ENCODE measurements at regions not wholly inside any gene's neighbourhood (a gene's known extent, or its start where the extent isn't known, plus 50 kb on each side); places are given as distances from the start of the nearest gene placed in this dataset.

DNA sequence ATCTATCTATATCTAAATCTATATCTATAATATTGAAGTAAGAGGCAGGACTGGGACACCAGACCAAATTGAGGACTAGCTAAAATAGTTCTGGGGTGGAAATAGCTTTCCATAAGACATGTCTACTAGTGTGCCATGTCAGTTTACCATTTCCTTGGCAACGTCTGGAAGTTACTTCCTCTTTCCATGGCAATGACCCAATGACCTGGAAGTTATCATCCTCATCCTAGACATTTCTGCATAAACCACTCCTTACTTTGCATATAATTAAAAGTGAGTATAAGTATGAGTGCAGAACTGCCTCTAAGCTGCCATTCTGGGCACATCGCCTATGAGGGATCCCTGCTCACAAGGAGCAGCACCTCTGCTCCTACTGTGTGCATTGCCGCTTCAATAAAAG is 734.0 kb upstream of the GCFC2 start:
- H3K27me3 Mint-ChIP-seq (ENCODE audit: insufficient read depth): no peaks in the 10 kb centered on the region
- no peaks in the 10 kb centered on the region for H3K36me3 ChIP-seq (ENCODE audit: control insufficient read depth, insufficient read depth, low read length)
- H3K27me3 ChIP-seq (ENCODE audit: control insufficient read depth, insufficient read depth, low read length, poor library complexity, severe bottlenecking): no peaks in the 10 kb centered on the region
- no peak overlapping the region for H3K27ac ChIP-seq (ENCODE audit: low read depth, low read length)
- H3K27ac Mint-ChIP-seq: no peak overlapping the region
- no peak overlapping the region for H3K9ac ChIP-seq (ENCODE audit: extremely low read depth, low read length, poor library complexity, severe bottlenecking)
- no peaks in the 10 kb centered on the region for H3K36me3 Mint-ChIP-seq (ENCODE audit: low read depth)
- H3K4me3 ChIP-seq (ENCODE audit: low read length): no peak overlapping the region
- H3K9me3 ChIP-seq (ENCODE audit: control insufficient read depth, low read length): no peaks in the 10 kb centered on the region
- no peaks in the 10 kb centered on the region for H3K4me1 ChIP-seq (ENCODE audit: control insufficient read depth, insufficient read depth, low read length)
- H3K9me3 Mint-ChIP-seq: peaks cover 12% of the 10 kb centered on the region
- no peak for DNase-seq
- H3K4me3 Mint-ChIP-seq: no peak overlapping the region
- TF ChIP-seq, protein P1, sequence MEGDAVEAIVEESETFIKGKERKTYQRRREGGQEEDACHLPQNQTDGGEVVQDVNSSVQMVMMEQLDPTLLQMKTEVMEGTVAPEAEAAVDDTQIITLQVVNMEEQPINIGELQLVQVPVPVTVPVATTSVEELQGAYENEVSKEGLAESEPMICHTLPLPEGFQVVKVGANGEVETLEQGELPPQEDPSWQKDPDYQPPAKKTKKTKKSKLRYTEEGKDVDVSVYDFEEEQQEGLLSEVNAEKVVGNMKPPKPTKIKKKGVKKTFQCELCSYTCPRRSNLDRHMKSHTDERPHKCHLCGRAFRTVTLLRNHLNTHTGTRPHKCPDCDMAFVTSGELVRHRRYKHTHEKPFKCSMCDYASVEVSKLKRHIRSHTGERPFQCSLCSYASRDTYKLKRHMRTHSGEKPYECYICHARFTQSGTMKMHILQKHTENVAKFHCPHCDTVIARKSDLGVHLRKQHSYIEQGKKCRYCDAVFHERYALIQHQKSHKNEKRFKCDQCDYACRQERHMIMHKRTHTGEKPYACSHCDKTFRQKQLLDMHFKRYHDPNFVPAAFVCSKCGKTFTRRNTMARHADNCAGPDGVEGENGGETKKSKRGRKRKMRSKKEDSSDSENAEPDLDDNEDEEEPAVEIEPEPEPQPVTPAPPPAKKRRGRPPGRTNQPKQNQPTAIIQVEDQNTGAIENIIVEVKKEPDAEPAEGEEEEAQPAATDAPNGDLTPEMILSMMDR (conservative IDR thresholded peaks at IDR 0.05): no peak
- peaks cover 4% of the 10 kb centered on the region for H3K4me1 Mint-ChIP-seq
- 83 to 95% methylated on average over 2 to 3 of the region's 3 CpGs for WGBS, 2 experiments (ENCODE audit: insufficient coverage in 1 of 2, insufficient read length in 1 of 2)

- no peaks in the 10 kb centered on the region for H3K4me1 Mint-ChIP-seq
- no peak overlapping the region for H3K9ac ChIP-seq (ENCODE audit: extremely low read depth, low read length, poor library complexity, severe bottlenecking)
- 98 to 100% methylated on average over 1 to 3 of the region's 3 CpGs for WGBS, 2 experiments (ENCODE audit: insufficient coverage in 1 of 2, insufficient read length in 1 of 2)
Observed at GRCh38 chr2:76437564-76437963, 726.8 kb upstream of the GCFC2 start.

DNA sequence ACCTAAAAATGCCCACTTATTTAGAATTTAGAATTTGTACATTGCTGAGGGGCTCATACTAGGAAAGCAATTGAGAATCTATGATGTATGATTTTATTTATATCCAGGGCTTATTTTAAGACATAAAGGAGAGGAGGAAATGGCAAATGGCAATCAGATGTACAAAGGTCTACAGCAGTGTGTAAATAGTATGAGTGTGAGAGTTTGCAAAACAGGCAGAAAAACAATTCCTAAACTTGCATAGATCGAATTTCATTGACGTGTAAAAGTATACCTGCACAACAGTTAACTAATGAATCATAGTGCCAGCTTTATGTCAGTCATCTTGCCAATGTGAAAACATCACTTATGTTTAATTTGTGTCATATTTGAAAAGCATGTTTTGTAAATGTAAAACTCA is 718.7 kb upstream of the GCFC2 start:
- Mint-ChIP-seq H3K27me3 (ENCODE audit: insufficient read depth) (no peaks in the 10 kb centered on the region), H3K4me1 (peaks cover 7% of the 10 kb centered on the region), H3K27ac (no peak overlapping the region), H3K4me3 (no peak overlapping the region), H3K9me3 (no peaks in the 10 kb centered on the region), H3K36me3 (ENCODE audit: low read depth) (no peaks in the 10 kb centered on the region)
- Histone ChIP-seq H3K36me3 (ENCODE audit: control insufficient read depth, insufficient read depth, low read length) (no peaks in the 10 kb centered on the region), H3K4me3 (ENCODE audit: low read length) (no peak overlapping the region), H3K27ac (ENCODE audit: low read depth, low read length) (no peak overlapping the region), H3K4me1 (ENCODE audit: control insufficient read depth, insufficient read depth, low read length) (no peaks in the 10 kb centered on the region), H3K9ac (ENCODE audit: extremely low read depth, low read length, poor library complexity, severe bottlenecking) (no peak overlapping the region), H3K9me3 (ENCODE audit: control insufficient read depth, low read length) (no peaks in the 10 kb centered on the region), H3K27me3 (ENCODE audit: control insufficient read depth, insufficient read depth, low read length, poor library complexity, severe bottlenecking) (no peaks in the 10 kb centered on the region)
- DNase-seq: no peak
- 93 to 100% methylated on average over 2 of the region's 2 CpGs for WGBS, 2 experiments (ENCODE audit: insufficient coverage in 1 of 2, insufficient read length in 1 of 2)
- TF ChIP-seq, protein P1 (conservative IDR thresholded peaks at IDR 0.05): no peak

More at GRCh38 chr2:76437564-76437963, 726.8 kb upstream of the GCFC2 start:
- Mint-ChIP-seq H3K27ac (no peak overlapping the region), H3K9me3 (peaks cover 4% of the 10 kb centered on the region), H3K36me3 (ENCODE audit: low read depth) (no peaks in the 10 kb centered on the region), H3K27me3 (ENCODE audit: insufficient read depth) (no peaks in the 10 kb centered on the region), H3K4me3 (no peak overlapping the region)
- TF ChIP-seq, protein P1 (conservative IDR thresholded peaks at IDR 0.05): no peak
- Histone ChIP-seq H3K4me3 (ENCODE audit: low read length) (no peak overlapping the region), H3K4me1 (ENCODE audit: control insufficient read depth, insufficient read depth, low read length) (no peaks in the 10 kb centered on the region), H3K9me3 (ENCODE audit: control insufficient read depth, low read length) (no peaks in the 10 kb centered on the region), H3K36me3 (ENCODE audit: control insufficient read depth, insufficient read depth, low read length) (no peaks in the 10 kb centered on the region), H3K27ac (ENCODE audit: low read depth, low read length) (no peak overlapping the region), H3K27me3 (ENCODE audit: control insufficient read depth, insufficient read depth, low read length, poor library complexity, severe bottlenecking) (no peaks in the 10 kb centered on the region)
- DNase-seq: no peak
